T-cell (primary cell): ENCODE measurements at regions not wholly inside any gene's neighbourhood (a gene's known extent, or its start where the extent isn't known, plus 50 kb on each side); places are given as distances from the start of the nearest gene placed in this dataset.

Experiments
- ATAC-seq, 4 experiments: fragments of 200-7000 bp in 3 of 4; fragments of 150-1000 bp in 1 of 4; cut with Tn5 transposase; replicated peaks in 1 of 4; 1 replicate in 3 of 4; 2 replicates in 1 of 4; pipeline ENCODE4 v1.10.0; 2021; ENCODE audit warnings: moderate library complexity in 3 of 4, mild to moderate bottlenecking in 2 of 4, moderate number of reproducible peaks in 1 of 4
- CTCF ChIA-PET, 2 donors: fragments of 300-600 bp; sonication (Branson Sonifier 250); formaldehyde crosslinking; loops; one replicate each; lab custom pipeline; 2022; ENCODE audit warnings: antibody characterized with exemption in 2 of 2; lab: Charles Lee
- POLR2A ChIA-PET, 2 donors: fragments of 300-600 bp; sonication (Branson Sonifier 250); formaldehyde crosslinking; loops; one replicate each; lab custom pipeline; 2022; ENCODE audit warnings: antibody characterized with exemption in 2 of 2; lab: Charles Lee
- DNase-seq, 35 experiments: peaks; one replicate each; pipeline versions ENCODE4 v3.0.0 to v3.0.0-alpha.2; 2013 to 2023
- H3K27ac ChIP-seq: one replicate; pipeline ENCODE4 v1.5.1; 2013; ENCODE audit warnings: low read length
- H3K27me3 ChIP-seq, 2 experiments: replicated peaks in 1 of 2; 1 replicate in 1 of 2; 2 replicates in 1 of 2; pipeline versions ENCODE4 v1.6.1 to v1.7.0; 2013; ENCODE audit warnings: low read length in 1 of 2, mixed read lengths in 1 of 2; ENCODE audit not compliant: control insufficient read depth in 2 of 2, insufficient read depth in 2 of 2; ENCODE audit errors: extremely low read depth in 1 of 2
- H3K36me3 ChIP-seq, 2 donors: 1 replicate in 1 of 2; 2 replicates in 1 of 2; pipeline versions ENCODE4 v1.6.1 to v1.7.0; 2013; ENCODE audit warnings: low read length in 1 of 2; ENCODE audit not compliant: control insufficient read depth in 2 of 2, insufficient read depth in 1 of 2; ENCODE audit errors: extremely low read depth in 1 of 2
- H3K4me1 ChIP-seq, 2 experiments: 1 replicate in 1 of 2; 2 replicates in 1 of 2; pipeline versions ENCODE4 v1.6.1 to v1.7.0; 2013; ENCODE audit warnings: low read length in 2 of 2, mixed read lengths in 1 of 2; ENCODE audit not compliant: insufficient read depth in 2 of 2, control insufficient read depth in 1 of 2; ENCODE audit errors: extremely low read depth in 1 of 2
- H3K4me3 ChIP-seq, 2 donors: 1 replicate in 1 of 2; 2 replicates in 1 of 2; pipeline versions ENCODE4 v1.5.1 to v1.7.0; 2013; ENCODE audit warnings: mild to moderate bottlenecking in 2 of 2, low read length in 1 of 2, moderate library complexity in 1 of 2; ENCODE audit not compliant: control insufficient read depth in 1 of 2; ENCODE audit errors: extremely low read depth in 1 of 2
- H3K9me3 ChIP-seq: 2 replicates; pipeline ENCODE4 v1.7.0; 2013
- H3K27ac Mint-ChIP-seq, 2 donors: one replicate each; pipeline ENCODE4 v1.8.0; 2020 to 2021; ENCODE audit warnings: mild to moderate bottlenecking in 2 of 2, mixed read lengths in 2 of 2
- H3K27me3 Mint-ChIP-seq, 2 donors: one replicate each; pipeline ENCODE4 v1.8.0; 2021 to 2022; ENCODE audit warnings: mixed read lengths in 2 of 2
- H3K36me3 Mint-ChIP-seq: one replicate; pipeline ENCODE4 v1.8.0; 2021; ENCODE audit warnings: mixed read lengths
- H3K4me1 Mint-ChIP-seq, 3 donors: one replicate each; pipeline ENCODE4 v1.8.0; 2020 to 2022; ENCODE audit warnings: mixed read lengths in 3 of 3, mild to moderate bottlenecking in 1 of 3
- H3K4me3 Mint-ChIP-seq, 3 donors: one replicate each; pipeline ENCODE4 v1.8.0; 2020 to 2022; ENCODE audit warnings: mild to moderate bottlenecking in 3 of 3, mixed read lengths in 3 of 3, moderate library complexity in 3 of 3
- H3K9me3 Mint-ChIP-seq, 3 donors: one replicate each; pipeline ENCODE4 v1.8.0; 2020 to 2022; ENCODE audit warnings: mixed read lengths in 3 of 3
- WGBS: methylation state at CpG from one replicate; pipeline ENCODE4 v1.1.5; 2013; ENCODE audit warnings: missing lambda C conversion rate; ENCODE audit not compliant: insufficient coverage; 5-methylcytosine and 5-hydroxymethylcytosine counted together

DNA sequence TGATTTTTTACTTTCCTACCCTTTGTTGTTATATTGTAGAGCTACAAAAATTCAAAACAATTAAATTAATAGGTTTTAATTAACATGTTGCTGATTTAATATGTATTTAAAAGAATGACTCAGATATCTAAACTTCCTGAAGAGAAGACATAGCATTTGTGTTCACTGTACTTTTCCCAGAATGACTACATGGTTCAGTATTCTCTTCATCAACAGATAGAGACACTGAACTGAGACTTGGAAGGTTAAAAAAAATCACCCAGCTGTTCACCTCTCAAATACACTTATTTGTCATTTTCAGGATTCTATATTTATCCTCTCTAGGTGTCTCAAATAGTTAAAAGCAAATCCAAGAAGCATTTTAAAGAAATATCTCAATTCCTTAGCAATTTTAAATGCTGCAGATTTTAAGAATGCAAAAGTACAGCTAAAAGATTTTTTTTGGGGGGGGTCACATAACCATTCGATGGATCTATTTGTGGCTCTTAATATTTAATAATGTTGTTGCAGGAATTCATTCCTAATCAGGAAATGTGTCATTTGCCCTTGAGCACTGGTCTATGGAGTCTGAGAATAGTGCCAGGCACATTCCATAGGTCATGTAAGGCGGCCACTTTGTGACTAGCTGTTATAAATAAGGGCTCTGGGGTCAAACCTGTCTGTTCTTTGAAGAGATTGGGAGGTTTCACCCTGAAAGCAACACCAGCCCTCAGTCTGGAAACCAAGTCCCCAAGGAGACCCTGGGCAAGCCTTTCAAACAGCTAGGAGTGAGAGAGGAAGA lies 463.1 kb downstream of the NR2F1-AS1 start:
- Histone ChIP-seq H3K4me1 (no peaks in the 10 kb centered on the region), H3K4me3 (no peak overlapping the region), H3K27me3 (no peaks in the 10 kb centered on the region), H3K36me3 (no peaks in the 10 kb centered on the region), H3K27ac (no peak overlapping the region), H3K9me3 (no peaks in the 10 kb centered on the region)
- Mint-ChIP-seq H3K4me3 (no peak overlapping the region), H3K36me3 (no peaks in the 10 kb centered on the region), H3K9me3 (no peaks in the 10 kb centered on the region), H3K27me3 (no peaks in the 10 kb centered on the region), H3K4me1 (no peaks in the 10 kb centered on the region), H3K27ac (no peak overlapping the region)
- ChIA-PET CTCF (no interaction called here), POLR2A (no interaction called here)
- ATAC-seq (no peak), DNase-seq (no peak)
- WGBS, result 80% methylated on average over 1 of the region's 2 CpGs

DNA sequence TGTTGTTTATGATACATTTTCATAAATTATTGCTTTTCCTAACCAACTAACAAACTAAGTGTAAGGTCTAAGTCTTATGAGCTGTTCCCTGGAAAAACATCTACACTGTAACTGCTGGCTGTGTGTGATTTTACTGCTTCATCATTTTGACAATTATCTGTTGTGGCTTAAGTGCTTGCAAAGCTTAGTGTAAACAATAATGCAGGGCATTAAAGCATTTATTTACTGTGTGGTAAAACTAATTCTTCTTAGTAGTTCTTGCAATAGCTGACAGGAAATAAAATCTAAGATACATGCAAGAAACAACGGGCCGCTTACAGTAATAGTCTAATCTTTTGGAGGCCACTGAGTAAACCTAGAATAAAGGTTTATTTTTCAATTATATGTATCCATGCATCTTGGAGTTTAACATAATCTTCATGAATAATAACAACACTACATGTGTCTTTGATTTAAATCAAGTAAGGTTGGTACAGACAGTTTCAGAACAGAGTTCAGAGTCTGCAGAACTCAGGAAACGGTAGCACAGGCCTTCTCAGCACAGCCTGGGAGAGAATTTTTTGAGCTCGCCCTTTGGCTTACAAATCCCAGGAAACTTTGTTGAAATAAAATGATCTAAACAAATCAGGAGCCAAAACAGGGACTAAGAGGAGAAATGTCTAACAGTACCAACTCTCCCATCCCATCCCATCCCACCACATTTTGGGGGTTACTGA lies 473.1 kb downstream of the NR2F1-AS1 start:
- Histone ChIP-seq H3K27ac (no peak overlapping the region), H3K4me3 (no peak overlapping the region), H3K4me1 (no peaks in the 10 kb centered on the region), H3K36me3 (no peaks in the 10 kb centered on the region), H3K9me3 (no peaks in the 10 kb centered on the region), H3K27me3 (no peaks in the 10 kb centered on the region)
- H3K4me3 Mint-ChIP-seq, result no peak overlapping the region
- no peaks in the 10 kb centered on the region for H3K27me3 Mint-ChIP-seq
- H3K36me3 Mint-ChIP-seq, result no peaks in the 10 kb centered on the region
- no CpG with 5 or more reads among the region's 4 CpGs for WGBS
- POLR2A ChIA-PET, result interaction anchor here in 1 of 2 donors (0.6 kb wide), 1 partner anchor 154 kb away, joined by 3 read pairs; no protein-coding TSS in a partner anchor
- H3K27ac Mint-ChIP-seq, result no peak overlapping the region
- H3K4me1 Mint-ChIP-seq, result no peaks in the 10 kb centered on the region
- ATAC-seq (no peak), DNase-seq (no peak)
- CTCF ChIA-PET, result no interaction called here
- peaks cover 0 to 7% (median 0%) of the 10 kb centered on the region in 3 donors for H3K9me3 Mint-ChIP-seq

DNA sequence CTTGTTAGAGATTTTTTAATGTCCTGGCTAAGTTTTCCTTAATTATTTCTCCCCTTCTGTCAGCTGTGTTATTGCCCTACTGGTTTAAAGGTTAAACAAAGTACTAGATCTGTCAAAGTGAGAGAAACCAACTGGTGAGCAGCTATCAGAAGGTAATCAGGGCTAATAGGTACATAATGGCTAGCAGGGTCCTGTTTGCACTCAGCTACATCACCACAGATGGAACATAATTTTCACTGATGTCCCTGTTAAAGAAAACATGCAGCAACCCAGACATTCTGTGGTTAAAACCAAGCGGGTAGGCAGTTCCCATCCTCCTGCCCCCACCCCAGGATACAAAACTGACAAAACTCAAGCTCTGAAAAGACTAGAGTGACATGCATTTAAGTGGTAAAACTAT lies 473.9 kb downstream of the NR2F1-AS1 start:
- Histone ChIP-seq H3K4me1 (no peaks in the 10 kb centered on the region), H3K27ac (no peak overlapping the region), H3K36me3 (no peaks in the 10 kb centered on the region), H3K9me3 (no peaks in the 10 kb centered on the region), H3K27me3 (no peaks in the 10 kb centered on the region), H3K4me3 (no peak overlapping the region)
- ATAC-seq, result no peak
- H3K27me3 Mint-ChIP-seq, result no peaks in the 10 kb centered on the region
- CTCF ChIA-PET, result no interaction called here
- no peak overlapping the region for H3K27ac Mint-ChIP-seq
- POLR2A ChIA-PET, result interaction anchor here in 1 of 2 donors (0.6 kb wide), 1 partner anchor 153 kb away, joined by 3 read pairs; no protein-coding TSS in a partner anchor
- H3K4me1 Mint-ChIP-seq, result no peaks in the 10 kb centered on the region
- no CpG with 5 or more reads among the region's 1 CpG for WGBS
- H3K9me3 Mint-ChIP-seq, result peaks cover 0 to 10% (median 0%) of the 10 kb centered on the region in 3 donors
- DNase-seq, result no peak
- H3K4me3 Mint-ChIP-seq, result no peak overlapping the region
- H3K36me3 Mint-ChIP-seq, result no peaks in the 10 kb centered on the region

DNA sequence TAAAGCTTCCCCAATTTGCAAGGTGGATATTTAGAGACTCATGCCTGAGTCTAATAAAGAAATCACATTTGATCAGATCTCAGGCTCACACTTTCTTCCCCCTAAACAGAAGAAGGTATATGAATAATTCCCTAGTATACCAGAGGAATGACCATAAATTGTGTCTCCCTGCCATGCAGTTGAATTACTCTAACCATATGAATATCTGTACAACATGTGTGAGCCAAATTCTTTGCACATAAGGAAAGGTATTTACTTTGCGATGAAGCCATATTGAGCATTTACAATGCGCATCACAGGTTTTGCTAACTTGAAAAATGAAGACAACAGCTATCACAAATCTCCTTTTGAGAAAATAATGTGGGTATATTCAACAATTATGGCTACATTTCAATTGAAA lies 479.4 kb downstream of the NR2F1-AS1 start:
- no peaks in the 10 kb centered on the region for H3K4me1 ChIP-seq
- Mint-ChIP-seq H3K36me3 (no peaks in the 10 kb centered on the region), H3K9me3 (peaks cover 0 to 10% (median 2%) of the 10 kb centered on the region in 3 donors), H3K4me3 (no peak overlapping the region), H3K27me3 (no peaks in the 10 kb centered on the region), H3K4me1 (no peaks in the 10 kb centered on the region), H3K27ac (no peak overlapping the region)
- no peaks in the 10 kb centered on the region for H3K36me3 ChIP-seq
- no peaks in the 10 kb centered on the region for H3K9me3 ChIP-seq
- no peaks in the 10 kb centered on the region for H3K27me3 ChIP-seq
- ATAC-seq (no peak), DNase-seq (no peak)
- CTCF ChIA-PET, result no interaction called here
- no peak overlapping the region for H3K4me3 ChIP-seq
- POLR2A ChIA-PET, result no interaction called here
- no CpG with 5 or more reads among the region's 2 CpGs for WGBS
- H3K27ac ChIP-seq, result no peak overlapping the region

GRCh38 chr5:93100976-93101375 lies 480.0 kb downstream of the NR2F1-AS1 start:
- Mint-ChIP-seq H3K27ac (no peak overlapping the region), H3K4me3 (no peak overlapping the region), H3K27me3 (no peaks in the 10 kb centered on the region), H3K4me1 (no peaks in the 10 kb centered on the region), H3K9me3 (peaks cover 5 to 14% (median 6%) of the 10 kb centered on the region in 3 donors), H3K36me3 (no peaks in the 10 kb centered on the region)
- no peaks in the 10 kb centered on the region for H3K4me1 ChIP-seq
- ATAC-seq (no peak), DNase-seq (no peak)
- no peaks in the 10 kb centered on the region for H3K27me3 ChIP-seq
- no peak overlapping the region for H3K4me3 ChIP-seq
- H3K9me3 ChIP-seq, result no peaks in the 10 kb centered on the region
- H3K27ac ChIP-seq, result no peak overlapping the region
- ChIA-PET CTCF (no interaction called here), POLR2A (no interaction called here)
- H3K36me3 ChIP-seq, result no peaks in the 10 kb centered on the region

- Mint-ChIP-seq H3K4me3 (no peak overlapping the region), H3K36me3 (no peaks in the 10 kb centered on the region), H3K27ac (no peak overlapping the region), H3K27me3 (no peaks in the 10 kb centered on the region), H3K9me3 (peaks cover 6 to 15% (median 7%) of the 10 kb centered on the region in 3 donors), H3K4me1 (no peaks in the 10 kb centered on the region)
- H3K4me3 ChIP-seq, result no peak overlapping the region
- no peaks in the 10 kb centered on the region for H3K4me1 ChIP-seq
- no peaks in the 10 kb centered on the region for H3K27me3 ChIP-seq
- H3K9me3 ChIP-seq, result no peaks in the 10 kb centered on the region
- POLR2A ChIA-PET, result no interaction called here
- no peaks in the 10 kb centered on the region for H3K36me3 ChIP-seq
- CTCF ChIA-PET, result no interaction called here
- H3K27ac ChIP-seq, result no peak overlapping the region
- no peak for DNase-seq
- ATAC-seq, result no peak
Observed at GRCh38 chr5:93100428-93100827, 480.6 kb downstream of the NR2F1-AS1 start.
